ENCODE measurements at regions not wholly inside any gene's neighbourhood (a gene's known extent, or its start where the extent isn't known, plus 50 kb on each side); places are given as distances from the start of the nearest gene placed in this dataset.

DNA sequence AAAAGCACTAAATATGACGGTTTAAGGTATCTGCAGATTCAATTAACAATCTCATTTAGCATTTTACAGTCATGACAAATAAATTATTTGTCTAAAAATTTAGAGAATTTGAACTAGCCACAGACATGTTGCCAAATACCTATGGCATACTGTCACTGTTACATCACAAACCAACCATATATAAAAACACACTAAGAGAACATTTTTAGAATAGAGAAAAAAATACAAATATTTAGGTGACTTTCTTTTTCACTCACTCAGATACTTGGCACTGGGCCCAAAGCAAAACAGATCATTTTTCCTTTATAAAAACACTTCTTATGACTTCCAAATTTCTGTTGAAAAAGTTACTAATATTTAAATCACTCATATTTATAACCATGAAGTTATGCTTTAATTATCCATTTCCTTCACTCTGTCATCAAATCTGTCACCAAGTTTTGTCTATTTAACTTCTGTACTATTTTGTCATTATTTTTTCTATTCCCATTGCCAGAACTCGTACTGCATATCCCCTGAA is 644.7 kb downstream of the OTOL1 start:
- no peaks in the 10 kb centered on the region for H3K79me2 ChIP-seq (ENCODE audit: insufficient read depth, low read depth, low read length)
- POLR2A ChIA-PET = no interaction called here
- no peaks in the 10 kb centered on the region for H4K20me1 ChIP-seq (ENCODE audit: insufficient read depth, low read length)
- no peak for DNase-seq (ENCODE audit: low spot score)
- H3K9me2 ChIP-seq (ENCODE audit: insufficient read depth, low read length) = no peaks in the 10 kb centered on the region
- CTCF ChIA-PET (ENCODE audit: unreplicated experiment) = no interaction called here
- no peaks in the 10 kb centered on the region for H3K36me3 ChIP-seq (ENCODE audit: insufficient read depth, low read length)
- no peak overlapping the region for H2AFZ ChIP-seq (ENCODE audit: low read length)
- H3K4me2 ChIP-seq (ENCODE audit: low read length) = no peak overlapping the region
- H3K4me1 ChIP-seq (ENCODE audit: insufficient read depth, low read length, poor library complexity, severe bottlenecking) = no peaks in the 10 kb centered on the region
- no peak overlapping the region for H3K4me3 ChIP-seq (ENCODE audit: low read depth, low read length, poor library complexity, severe bottlenecking)
- no TSS peak for BruUV-seq (replicated peaks)
- no peaks in the 10 kb centered on the region for H3K9me3 ChIP-seq (ENCODE audit: low read length)
- intact Hi-C loops (cut with micrococcal nuclease; ENCODE audit: unreplicated experiment) = no loop called here
- TF ChIP-seq EZH2phosphoT487 (IDR thresholded peaks at IDR 0.05; ENCODE audit: borderline replicate concordance, low read depth, low read length) = no peak
- no peak for TF ChIP-seq CTCF (conservative IDR thresholded peaks at IDR 0.05; ENCODE audit: low read length)
- H3K27ac ChIP-seq (ENCODE audit: low read depth, low read length, poor library complexity, severe bottlenecking) = no peak overlapping the region

DNA sequence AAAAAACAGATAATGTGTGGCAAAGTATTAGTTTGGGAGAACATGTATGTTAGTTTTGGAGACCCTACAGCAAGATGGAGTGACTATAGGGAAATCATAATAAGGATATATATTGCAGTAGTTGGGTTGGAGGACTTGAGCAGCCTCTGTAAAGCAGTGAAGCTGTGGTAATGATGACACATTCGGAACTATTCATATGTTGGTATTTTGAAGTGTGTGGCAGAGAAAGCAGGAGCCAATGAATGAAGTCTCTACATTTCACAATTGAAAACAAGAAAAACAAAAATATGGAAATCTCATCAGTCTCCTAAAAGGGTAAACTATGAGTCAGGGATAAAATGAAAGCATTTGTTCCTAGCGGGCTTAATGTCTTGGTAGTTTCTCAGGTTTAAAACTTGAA is 645.9 kb downstream of the OTOL1 start:
- no peak for DNase-seq (ENCODE audit: low spot score)
- TF ChIP-seq CTCF (conservative IDR thresholded peaks at IDR 0.05; ENCODE audit: low read length) (no peak), EZH2phosphoT487 (IDR thresholded peaks at IDR 0.05; ENCODE audit: borderline replicate concordance, low read depth, low read length) (no peak)
- Histone ChIP-seq H3K4me2 (ENCODE audit: low read length) (no peak overlapping the region), H3K36me3 (ENCODE audit: insufficient read depth, low read length) (no peaks in the 10 kb centered on the region), H3K79me2 (ENCODE audit: insufficient read depth, low read depth, low read length) (no peaks in the 10 kb centered on the region), H3K9me2 (ENCODE audit: insufficient read depth, low read length) (no peaks in the 10 kb centered on the region), H3K4me1 (ENCODE audit: insufficient read depth, low read length, poor library complexity, severe bottlenecking) (no peaks in the 10 kb centered on the region), H4K20me1 (ENCODE audit: insufficient read depth, low read length) (no peaks in the 10 kb centered on the region), H2AFZ (ENCODE audit: low read length) (no peak overlapping the region), H3K4me3 (ENCODE audit: low read depth, low read length, poor library complexity, severe bottlenecking) (no peak overlapping the region), H3K27ac (ENCODE audit: low read depth, low read length, poor library complexity, severe bottlenecking) (no peak overlapping the region), H3K9me3 (ENCODE audit: low read length) (no peaks in the 10 kb centered on the region)
- ChIA-PET CTCF (ENCODE audit: unreplicated experiment) (no interaction called here), POLR2A (no interaction called here)
- intact Hi-C loops (cut with micrococcal nuclease; ENCODE audit: unreplicated experiment) = no loop called here
- no TSS peak for BruUV-seq (replicated peaks)

GRCh38 chr3:162143180-162143579 is 646.6 kb downstream of the OTOL1 start:
- Histone ChIP-seq H3K9me2 (ENCODE audit: insufficient read depth, low read length) (no peaks in the 10 kb centered on the region), H3K27ac (ENCODE audit: low read depth, low read length, poor library complexity, severe bottlenecking) (no peak overlapping the region), H3K36me3 (ENCODE audit: insufficient read depth, low read length) (no peaks in the 10 kb centered on the region), H3K4me2 (ENCODE audit: low read length) (no peak overlapping the region), H3K9me3 (ENCODE audit: low read length) (no peaks in the 10 kb centered on the region), H4K20me1 (ENCODE audit: insufficient read depth, low read length) (no peaks in the 10 kb centered on the region), H2AFZ (ENCODE audit: low read length) (no peak overlapping the region), H3K4me3 (ENCODE audit: low read depth, low read length, poor library complexity, severe bottlenecking) (no peak overlapping the region), H3K79me2 (ENCODE audit: insufficient read depth, low read depth, low read length) (no peaks in the 10 kb centered on the region), H3K4me1 (ENCODE audit: insufficient read depth, low read length, poor library complexity, severe bottlenecking) (no peaks in the 10 kb centered on the region)
- BruUV-seq (replicated peaks) = no TSS peak
- intact Hi-C loops (cut with micrococcal nuclease; ENCODE audit: unreplicated experiment) = no loop called here
- ChIA-PET POLR2A (no interaction called here), CTCF (ENCODE audit: unreplicated experiment) (no interaction called here)
- no peak for DNase-seq (ENCODE audit: low spot score)
- TF ChIP-seq CTCF (conservative IDR thresholded peaks at IDR 0.05; ENCODE audit: low read length) = no peak
- TF ChIP-seq EZH2phosphoT487 (IDR thresholded peaks at IDR 0.05; ENCODE audit: borderline replicate concordance, low read depth, low read length) = no peak

All from OCI-LY7 (cell line).